Neural progenitor cell (in vitro differentiated cells): ENCODE measurements at regions not wholly inside any gene's neighbourhood (a gene's known extent, or its start where the extent isn't known, plus 50 kb on each side); places are given as distances from the start of the nearest gene placed in this dataset.

ENCODE experiments used
- EZH2 ChIP-seq: fragments of 200-600 bp; sonication (generic); IDR thresholded peaks from 2 replicates; pipeline ENCODE4 v1.6.1; 2017; ENCODE audit warnings: antibody characterized with exemption, mild to moderate bottlenecking, moderate library complexity
- TF ChIP-seq, protein P1 (sequence below): fragments of 200-600 bp; sonication (generic); IDR thresholded peaks from 2 replicates; pipeline ENCODE4 v1.5.1; 2017; ENCODE audit warnings: antibody characterized with exemption, mild to moderate bottlenecking

DNA sequence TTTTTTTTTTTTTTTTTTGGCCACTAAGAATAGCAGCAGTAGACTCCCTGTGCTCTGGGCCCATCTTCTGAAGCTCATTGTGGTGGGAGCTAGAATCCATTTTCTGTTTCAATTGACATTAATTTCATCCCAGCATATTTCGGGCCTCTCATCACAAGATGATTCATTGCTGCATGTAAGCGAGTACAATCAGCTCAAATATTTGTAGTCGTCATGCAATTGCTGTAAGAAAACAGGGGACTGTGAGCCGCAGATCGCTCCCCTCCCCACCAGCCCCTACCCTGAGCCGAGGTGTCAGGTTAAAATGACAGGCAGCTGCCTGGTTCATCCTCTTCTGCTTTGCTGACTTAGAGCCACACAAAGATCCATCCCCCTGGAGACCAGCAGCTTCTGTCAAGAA lies 358.8 kb upstream of the CDH5 start:
- TF ChIP-seq, protein P1, sequence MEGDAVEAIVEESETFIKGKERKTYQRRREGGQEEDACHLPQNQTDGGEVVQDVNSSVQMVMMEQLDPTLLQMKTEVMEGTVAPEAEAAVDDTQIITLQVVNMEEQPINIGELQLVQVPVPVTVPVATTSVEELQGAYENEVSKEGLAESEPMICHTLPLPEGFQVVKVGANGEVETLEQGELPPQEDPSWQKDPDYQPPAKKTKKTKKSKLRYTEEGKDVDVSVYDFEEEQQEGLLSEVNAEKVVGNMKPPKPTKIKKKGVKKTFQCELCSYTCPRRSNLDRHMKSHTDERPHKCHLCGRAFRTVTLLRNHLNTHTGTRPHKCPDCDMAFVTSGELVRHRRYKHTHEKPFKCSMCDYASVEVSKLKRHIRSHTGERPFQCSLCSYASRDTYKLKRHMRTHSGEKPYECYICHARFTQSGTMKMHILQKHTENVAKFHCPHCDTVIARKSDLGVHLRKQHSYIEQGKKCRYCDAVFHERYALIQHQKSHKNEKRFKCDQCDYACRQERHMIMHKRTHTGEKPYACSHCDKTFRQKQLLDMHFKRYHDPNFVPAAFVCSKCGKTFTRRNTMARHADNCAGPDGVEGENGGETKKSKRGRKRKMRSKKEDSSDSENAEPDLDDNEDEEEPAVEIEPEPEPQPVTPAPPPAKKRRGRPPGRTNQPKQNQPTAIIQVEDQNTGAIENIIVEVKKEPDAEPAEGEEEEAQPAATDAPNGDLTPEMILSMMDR, result no peak
- no peak for TF ChIP-seq EZH2
